T47D (cell line): ENCODE measurements at regions not wholly inside any gene's neighbourhood (a gene's known extent, or its start where the extent isn't known, plus 50 kb on each side); places are given as distances from the start of the nearest gene placed in this dataset.
A peak's percentile ranks its signal among the peaks of the same experiment; 100 is the strongest.
"Not testable (repeated sequence)": the region's sequence is repeated elsewhere in the genome, so short reads cannot be mapped to it uniquely, and the experiment has no call there.

ENCODE experiments used
- DNase-seq, 2 experiments: peaks; one replicate each; pipeline versions ENCODE4 v3.0.0 to v3.0.0-alpha.2; 2011 to 2012; ENCODE audit warnings: low read depth in 1 of 2, low spot score in 1 of 2
- JUND ChIP-seq: IDR thresholded peaks from 2 replicates; pipeline ENCODE4 v1.6.1; 2012; ENCODE audit warnings: low read depth
- in situ Hi-C: cut with HindIII; loops from 2 replicates; pipeline ENCODE4 v1.10.0; 2016; ENCODE audit warnings: low sequenced_read_pairs, low pct_unique_long_range_greater_than_20kb

DNA sequence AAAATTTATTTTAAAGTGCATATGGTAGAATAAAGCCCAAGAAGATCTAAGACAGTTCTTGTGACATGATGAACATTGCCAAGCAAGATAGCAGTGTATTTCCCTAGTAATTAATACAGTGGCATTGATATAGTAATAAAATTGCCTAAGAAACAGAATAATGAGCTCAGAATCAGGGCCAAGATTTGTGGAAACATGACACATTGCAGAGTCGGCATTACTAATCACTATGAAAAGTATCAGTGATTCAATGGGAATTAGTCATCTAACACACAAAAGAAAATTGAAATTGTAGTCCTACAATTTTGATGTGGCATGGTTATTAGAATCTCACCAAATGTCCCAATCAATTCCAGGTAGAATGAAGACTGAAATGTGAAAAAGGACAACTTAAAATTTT lies 243.0 kb upstream of the CYRIA start:
- DNase-seq, result no peak
- TF ChIP-seq JUND, result no peak
- in situ Hi-C loops, result no loop called here

DNA sequence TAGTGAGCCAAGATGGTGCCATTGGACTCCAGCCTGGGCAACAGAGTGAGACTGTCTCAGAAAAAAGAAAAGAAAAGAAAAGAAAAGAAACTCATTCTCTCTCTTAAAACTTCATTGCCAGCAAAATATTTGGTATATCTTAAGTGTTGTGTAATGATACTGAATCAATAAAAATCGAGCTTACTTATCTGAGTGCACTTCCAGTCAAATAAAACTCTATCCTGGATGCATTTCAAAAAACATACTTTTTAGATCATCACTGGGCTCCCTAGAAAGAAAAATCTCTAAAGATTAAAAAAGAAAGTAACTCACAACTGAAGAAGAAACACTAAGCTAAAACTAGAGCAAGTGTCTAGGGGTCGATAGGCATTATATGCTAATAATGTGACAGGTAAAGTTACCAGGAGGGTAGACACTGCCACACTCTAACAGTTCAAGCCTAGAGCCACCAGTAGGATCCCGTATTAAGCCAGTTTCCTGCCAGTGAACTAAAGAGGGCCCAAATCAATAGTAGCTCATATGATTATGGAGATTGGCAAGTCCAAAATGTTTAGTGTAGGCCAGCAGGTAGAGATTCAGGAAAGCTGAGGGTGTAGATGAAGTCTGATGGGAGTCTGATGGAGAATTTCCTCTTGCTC lies 242.1 kb upstream of the CYRIA start:
- no peak for TF ChIP-seq JUND
- in situ Hi-C loops, result no loop called here
- no peak for DNase-seq

DNA sequence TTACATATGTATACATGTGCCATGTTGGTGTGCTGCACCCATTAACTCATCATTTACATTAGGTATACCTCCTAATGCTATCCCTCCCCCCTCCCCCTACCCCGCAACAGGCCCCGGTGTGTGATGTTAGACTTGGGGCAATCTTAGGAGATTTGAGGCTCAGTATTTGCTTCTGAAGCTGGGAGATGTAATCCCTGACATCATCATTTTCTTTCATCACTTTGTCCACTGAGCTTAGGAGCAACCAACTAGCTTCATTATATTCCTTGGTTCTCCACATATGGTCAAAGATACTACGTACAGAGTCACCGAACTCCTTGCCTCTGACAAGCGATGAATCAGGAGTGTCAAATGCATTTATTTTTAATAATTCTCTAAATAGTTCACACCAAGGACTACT lies 239.7 kb upstream of the CYRIA start:
- in situ Hi-C loops, DNase-seq: not testable (repeated sequence)

DNA sequence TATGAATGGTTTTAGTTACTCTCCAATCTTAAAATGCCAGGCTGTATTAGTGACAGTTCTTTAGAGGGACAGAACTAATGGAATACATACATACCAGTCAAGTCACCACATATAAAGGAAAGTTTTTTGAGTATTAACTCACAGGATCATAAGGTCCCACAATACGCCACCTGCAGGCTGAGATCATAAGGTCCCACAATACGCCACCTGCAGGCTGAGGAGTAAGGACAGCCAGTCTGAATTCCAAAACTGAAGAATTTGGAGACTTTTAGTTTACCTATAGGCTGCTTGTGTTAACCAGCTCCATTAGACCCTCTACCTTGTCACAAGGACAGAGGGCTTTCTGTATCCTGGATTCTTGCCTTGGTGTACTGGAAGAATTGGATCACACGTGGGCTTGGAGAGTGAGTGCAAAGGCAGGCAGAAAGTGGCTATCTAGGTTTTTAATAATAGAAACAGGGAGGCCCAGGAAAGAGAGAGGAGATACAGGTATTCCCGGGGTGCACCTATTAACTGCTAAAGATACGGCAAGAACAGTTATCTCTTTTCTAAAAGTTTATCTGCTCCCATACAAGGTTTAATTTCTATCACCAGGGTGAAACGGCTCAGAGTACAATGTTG lies 234.9 kb upstream of the CYRIA start:
- DNase-seq, result peak in 1 of 2 experiments; percentile 59
- no peak for TF ChIP-seq JUND
- in situ Hi-C loops, result no loop called here

DNA sequence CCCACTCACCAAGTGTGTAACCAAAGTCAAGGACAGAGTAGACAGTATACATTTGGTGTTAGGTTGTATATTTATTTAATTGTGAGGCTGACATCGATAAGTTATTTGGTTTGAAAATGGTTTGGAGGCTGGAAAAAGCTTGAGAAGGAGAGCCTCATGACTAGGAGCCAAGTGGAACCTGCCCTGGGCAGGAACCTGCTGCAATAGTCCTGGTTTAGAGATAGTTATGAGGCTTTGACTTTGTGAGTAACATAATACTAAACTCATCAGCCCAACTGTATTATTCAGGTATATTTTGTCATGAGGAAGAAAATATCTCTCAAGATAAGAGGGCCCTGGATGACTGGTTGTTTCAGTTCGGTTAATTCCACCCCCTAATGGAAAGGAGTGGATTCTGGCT lies 234.3 kb upstream of the CYRIA start:
- no peak for DNase-seq
- in situ Hi-C loops, result no loop called here
- no peak for TF ChIP-seq JUND

DNA sequence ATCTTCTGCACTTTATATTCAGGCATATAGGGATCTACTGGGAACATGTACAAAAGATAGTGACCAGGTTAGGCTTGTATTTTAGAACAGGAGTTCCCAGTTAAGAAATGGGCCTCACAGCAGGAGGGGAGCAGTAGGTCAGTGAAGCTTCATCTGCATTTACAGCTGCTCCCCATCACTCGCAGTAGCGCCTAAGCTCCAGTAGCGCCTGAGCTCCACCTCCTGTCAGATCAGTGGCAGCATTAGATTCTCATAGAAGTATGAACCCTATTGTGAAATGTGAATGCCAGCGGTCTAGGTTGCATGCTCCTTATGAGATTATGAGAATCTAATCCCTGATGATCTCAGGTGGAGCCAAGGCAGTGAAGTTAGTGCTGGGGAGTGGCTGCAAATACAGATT lies 224.4 kb upstream of the CYRIA start:
- in situ Hi-C loops, result no loop called here
- peak in 1 of 2 experiments; percentile 10 for DNase-seq
- no peak for TF ChIP-seq JUND

DNA sequence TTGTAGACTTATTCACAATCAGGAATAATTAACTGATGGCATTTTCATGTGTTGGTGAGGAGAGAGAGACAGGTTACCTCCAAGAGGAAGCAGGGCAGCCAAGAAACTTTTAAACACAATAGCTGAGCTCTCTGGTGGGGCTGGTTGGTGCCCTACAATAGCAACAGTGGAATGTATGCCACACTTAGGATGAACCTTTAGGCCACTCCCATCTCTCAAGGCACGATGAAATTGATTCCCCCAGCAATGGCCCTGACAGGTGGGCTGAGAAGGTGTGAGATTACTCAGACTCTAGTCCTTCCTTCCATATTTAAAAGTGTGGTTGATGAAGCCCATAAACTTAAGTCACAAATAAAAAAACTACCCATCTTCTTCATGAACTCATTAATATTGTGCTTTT lies 219.4 kb upstream of the CYRIA start:
- no peak for DNase-seq
- TF ChIP-seq JUND, result no peak
- in situ Hi-C loops, result no loop called here

DNA sequence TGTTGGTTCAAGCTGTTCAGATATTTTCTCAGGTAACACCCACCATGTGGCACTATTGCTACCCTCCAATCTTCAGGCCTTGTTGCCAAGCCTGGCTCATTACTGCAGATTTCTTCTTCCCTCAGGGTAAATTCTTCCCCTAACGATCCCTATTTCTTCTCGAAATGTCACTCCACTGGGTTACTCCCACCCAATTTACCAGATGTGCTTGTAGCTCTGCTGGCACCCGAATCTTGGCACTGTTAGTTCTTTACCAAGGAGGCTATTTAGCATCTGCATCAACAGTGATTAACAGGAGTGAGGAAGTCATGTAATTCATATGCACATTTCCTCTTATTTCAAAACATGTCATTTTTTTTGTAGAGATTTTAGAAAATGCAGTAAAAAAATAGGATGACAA lies 217.1 kb upstream of the CYRIA start:
- no peak for DNase-seq
- in situ Hi-C loops, result no loop called here
- TF ChIP-seq JUND, result no peak

DNA sequence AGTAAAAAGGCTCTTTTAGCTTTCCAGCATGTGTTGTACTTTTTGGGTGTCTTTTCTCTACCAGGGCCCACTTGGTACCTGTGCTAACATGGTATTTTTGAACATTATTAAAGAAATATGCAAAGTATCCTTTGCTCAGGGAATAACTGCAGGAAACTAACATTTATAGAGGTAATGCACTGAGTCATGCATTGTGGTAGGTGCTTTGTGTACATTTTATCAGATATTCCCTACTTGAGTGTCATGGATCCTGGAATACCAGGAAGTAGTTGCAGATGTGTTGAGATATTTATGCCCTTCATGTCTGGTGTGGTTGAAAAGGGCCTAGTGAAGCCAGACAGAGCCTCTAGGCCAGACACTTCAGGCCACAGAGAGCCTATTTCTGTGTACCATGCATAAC lies 215.5 kb upstream of the CYRIA start:
- in situ Hi-C loops, result no loop called here
- TF ChIP-seq JUND, result no peak
- no peak for DNase-seq

DNA sequence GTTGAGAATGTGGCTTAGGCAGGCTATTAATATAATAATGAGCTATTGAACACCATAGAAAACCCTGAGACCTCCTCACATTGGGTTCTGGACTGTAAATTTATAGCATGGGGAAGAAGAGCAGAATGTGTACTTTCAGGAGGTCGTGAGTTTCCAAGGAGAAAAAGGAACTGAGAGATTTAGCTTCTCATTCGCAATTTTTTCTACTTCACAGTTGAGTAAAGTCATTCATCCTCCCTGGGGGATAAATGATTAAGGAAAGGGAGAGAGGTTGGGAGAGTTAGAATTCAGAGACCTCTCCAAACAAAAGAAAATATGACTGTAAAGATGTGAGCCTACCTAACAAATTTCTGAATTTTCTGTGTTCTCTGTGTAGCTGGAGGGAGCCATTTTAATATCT lies 205.8 kb upstream of the CYRIA start:
- in situ Hi-C loops, result no loop called here
- TF ChIP-seq JUND, result no peak
- DNase-seq, result no peak

DNA sequence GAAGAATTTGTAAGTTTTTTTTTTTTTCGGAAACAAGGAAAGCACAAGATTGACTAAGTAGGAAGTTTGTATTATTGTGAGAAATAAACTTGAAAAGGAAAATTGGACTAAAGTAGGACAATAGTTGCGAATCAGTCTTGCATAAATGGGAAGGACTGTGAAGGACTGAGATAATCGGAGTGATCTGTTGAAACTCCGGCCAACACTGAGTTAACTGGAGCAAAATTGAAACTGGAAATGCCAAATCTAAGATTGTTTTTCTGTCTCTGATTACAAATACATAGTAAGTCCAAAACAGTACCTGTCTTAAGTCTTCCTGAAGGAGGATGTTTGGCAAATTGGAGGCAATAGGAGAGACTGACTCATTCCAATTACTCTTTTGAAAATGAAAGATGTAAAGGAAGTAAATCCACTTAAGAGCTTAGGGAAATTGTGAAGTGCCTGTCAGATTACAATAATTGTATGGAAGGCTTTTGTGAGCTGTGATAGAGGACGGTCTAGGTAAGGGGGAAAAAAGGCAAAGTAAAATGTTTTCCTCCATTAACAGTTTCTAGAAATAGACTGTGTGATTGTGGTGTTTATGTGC lies 204.9 kb upstream of the CYRIA start:
- no peak for TF ChIP-seq JUND
- in situ Hi-C loops, result no loop called here

DNA sequence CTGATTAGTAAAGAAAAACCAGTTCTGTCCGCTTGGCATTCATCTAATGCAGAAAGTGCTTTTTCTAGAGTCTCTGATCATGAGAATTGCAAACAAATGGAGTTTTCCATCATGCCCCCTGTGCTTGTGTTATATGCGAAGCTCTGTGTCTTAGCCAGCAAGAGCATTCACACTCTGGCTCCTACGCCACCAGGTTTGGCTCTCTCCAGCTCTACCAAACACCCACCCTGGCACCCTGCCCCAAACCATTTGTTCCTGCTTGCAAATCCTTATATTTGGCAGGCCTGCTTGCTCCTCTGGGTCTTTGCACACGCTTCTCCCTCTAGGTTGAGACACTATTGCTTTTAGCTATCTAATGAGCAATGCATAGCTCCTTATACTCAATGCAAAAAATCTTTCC lies 204.1 kb upstream of the CYRIA start:
- no peak for DNase-seq
- in situ Hi-C loops, result no loop called here
- no peak for TF ChIP-seq JUND

More for the DNA sequence above, 204.9 kb upstream of the CYRIA start:
- DNase-seq, result no peak

DNA sequence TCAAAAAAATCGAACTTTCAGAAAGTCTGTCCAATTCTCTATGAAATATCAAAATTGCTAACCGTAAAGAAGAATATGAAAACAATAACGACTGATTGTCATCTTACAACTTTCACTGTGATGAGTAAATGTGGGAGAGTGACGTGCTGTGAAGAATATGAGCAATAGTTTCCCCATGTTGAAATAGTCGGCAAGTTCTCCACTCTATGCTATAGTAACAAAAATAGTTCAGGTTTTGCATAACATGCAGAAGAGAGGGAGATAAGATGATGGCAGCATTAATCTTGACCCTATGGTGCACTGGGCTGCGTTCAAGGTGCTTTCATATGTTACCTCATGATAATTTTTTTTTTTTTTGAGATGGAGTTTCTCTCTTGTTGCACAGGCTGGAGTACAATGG lies 196.8 kb upstream of the CYRIA start:
- in situ Hi-C loops, result no loop called here
- no peak for DNase-seq
- TF ChIP-seq JUND, result no peak

DNA sequence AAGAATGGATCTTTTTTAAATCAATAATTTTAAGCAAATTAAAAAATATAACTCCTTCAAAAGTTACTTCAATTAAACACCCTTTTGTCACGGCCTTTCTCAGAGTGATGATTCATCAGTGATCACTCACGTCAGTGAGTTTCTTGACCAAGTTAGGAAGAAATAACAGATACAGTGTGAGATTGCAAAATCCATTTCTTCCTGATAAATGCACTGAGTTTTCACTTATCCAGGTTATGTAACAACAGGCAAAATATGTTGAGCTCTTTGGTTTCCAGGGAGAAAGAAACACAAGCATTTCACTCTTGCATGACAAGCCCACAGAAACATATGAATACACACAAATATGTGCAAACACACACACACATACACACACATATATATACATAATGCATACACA lies 195.9 kb upstream of the CYRIA start:
- DNase-seq, result no peak
- in situ Hi-C loops, result no loop called here
- no peak for TF ChIP-seq JUND
